Tibial nerve (tissue), 4 donors: ENCODE measurements at regions not wholly inside any gene's neighbourhood (a gene's known extent, or its start where the extent isn't known, plus 50 kb on each side); places are given as distances from the start of the nearest gene placed in this dataset.

ENCODE experiments used
- CTCF ChIP-seq, 5 experiments: fragments of 200-600 bp in 3 of 5; fragments of 450-650 bp in 2 of 5; sonication (generic) in 3 of 5; IDR thresholded peaks; one replicate each; pipeline ENCODE4 v1.5.1; 2016 to 2019; ENCODE audit warnings: antibody characterized with exemption in 5 of 5, mild to moderate bottlenecking in 3 of 5, moderate library complexity in 2 of 5
- EP300 ChIP-seq, 2 donors: sonication (generic); formaldehyde crosslinking; IDR thresholded peaks; one replicate each; pipeline ENCODE4 v1.6.1; 2017; ENCODE audit warnings: antibody characterized with exemption in 2 of 2, mild to moderate bottlenecking in 1 of 2
- POLR2A ChIP-seq, 2 donors: fragments of 450-650 bp; IDR thresholded peaks; one replicate each; pipeline ENCODE4 v1.6.1; 2017; ENCODE audit warnings: antibody characterized with exemption in 2 of 2, mild to moderate bottlenecking in 2 of 2, moderate library complexity in 2 of 2

- no peak for TF ChIP-seq POLR2A (IDR thresholded peaks at IDR 0.05)
- TF ChIP-seq CTCF (IDR thresholded peaks at IDR 0.05): no peak
- no peak for TF ChIP-seq EP300 (IDR thresholded peaks at IDR 0.05)
Measured at GRCh38 chr6:9761220-9761619, 653.7 kb downstream of the TFAP2A start.
